GM21576 (cell line): ENCODE measurements at regions not wholly inside any gene's neighbourhood (a gene's known extent, or its start where the extent isn't known, plus 50 kb on each side); places are given as distances from the start of the nearest gene placed in this dataset.

Source experiments
- ATAC-seq: cut with Tn5 transposase; IDR thresholded peaks from one replicate; pipeline ENCODE4 v1.9.1; 2021; ENCODE audit warnings: mild to moderate bottlenecking, moderate library complexity; ENCODE audit not compliant: unreplicated experiment

DNA sequence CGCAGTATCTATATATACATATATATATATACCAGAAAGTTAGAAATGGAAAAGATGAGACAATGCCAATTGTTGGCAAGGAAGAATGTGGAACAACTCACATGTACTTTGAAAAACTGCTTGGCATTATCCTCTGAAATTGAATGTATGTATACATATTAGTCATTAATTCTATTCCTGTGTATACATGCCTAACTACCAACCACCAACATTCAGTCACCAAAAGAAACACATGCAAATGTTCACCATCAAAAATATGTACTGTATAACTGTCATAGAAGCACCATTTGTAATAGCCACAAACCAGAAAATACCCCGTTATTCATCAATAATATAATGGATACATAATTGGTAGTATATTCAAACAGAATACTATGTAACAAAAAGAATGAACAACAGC, 330.2 kb upstream of the GRAMD2B start:
- ATAC-seq, result no peak

DNA sequence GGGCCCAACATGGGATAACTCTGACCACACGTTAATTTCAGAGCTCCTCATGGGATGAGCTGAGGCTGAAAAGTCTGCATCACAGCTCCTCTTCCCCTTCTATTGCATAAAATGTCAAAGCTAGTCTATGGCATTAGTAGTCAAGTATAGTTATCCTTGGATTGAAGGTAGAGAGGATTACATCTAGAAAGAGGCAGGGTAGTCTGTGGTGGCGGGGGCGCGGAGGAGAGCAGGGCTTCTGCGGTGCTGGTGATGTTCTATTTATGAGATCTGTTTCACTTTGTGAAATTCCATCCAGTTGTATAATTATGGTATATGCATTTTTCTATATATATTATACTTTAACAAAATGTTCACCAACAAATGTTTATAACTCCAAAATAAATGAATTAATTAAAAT, 329.5 kb upstream of the GRAMD2B start:
- no peak for ATAC-seq

GRCh38 chr5:126094991-126095390, 328.2 kb upstream of the GRAMD2B start:
- no peak for ATAC-seq

DNA sequence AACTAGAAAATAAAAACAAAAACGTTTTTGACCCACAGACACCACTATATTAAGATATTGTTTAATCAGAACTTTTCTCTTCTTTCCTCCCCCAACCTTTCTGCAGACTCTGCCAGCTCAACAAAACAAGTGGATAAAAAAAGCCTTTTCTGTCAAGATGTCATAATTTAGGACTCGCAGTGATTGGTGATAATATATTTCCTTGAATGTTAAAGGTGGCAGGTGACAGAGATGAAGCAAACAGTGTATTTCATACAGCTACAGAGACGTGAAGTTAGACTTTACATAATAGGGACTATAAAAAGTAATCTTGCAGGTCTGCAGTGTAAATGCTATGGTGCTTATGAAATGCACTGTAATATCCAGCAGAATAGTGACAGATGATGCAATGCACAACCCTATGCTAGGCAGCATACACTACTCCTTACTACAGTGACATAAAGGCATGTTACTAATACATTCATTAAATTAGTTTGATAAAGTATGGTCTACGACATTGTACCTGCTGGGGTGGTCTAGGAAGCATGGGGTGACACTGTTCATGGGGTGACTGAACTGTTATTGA, 326.7 kb upstream of the GRAMD2B start:
- ATAC-seq, result no peak

DNA sequence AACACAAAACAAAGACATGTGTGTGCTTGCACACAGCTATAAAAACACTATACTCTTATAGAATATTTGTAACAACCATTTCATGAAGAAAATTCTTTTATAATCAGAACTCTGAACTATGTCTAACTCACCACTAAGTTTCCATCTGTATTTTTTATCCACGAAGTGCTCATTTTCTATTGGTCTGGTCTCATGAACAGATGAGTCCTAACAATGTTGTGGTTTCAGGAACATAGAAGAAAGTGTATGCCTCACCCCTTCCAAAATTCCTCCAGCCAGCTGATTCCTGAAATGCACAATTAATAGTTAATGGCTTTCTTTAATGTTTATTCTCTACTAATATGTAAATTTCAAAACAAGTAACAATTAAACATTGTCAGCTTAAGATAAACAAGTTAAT, 325.3 kb upstream of the GRAMD2B start:
- no peak for ATAC-seq

GRCh38 chr5:126098330-126099017, 324.7 kb upstream of the GRAMD2B start:
- no peak for ATAC-seq

- no peak for ATAC-seq
Measured at GRCh38 chr5:126099077-126099476, 324.1 kb upstream of the GRAMD2B start.

DNA sequence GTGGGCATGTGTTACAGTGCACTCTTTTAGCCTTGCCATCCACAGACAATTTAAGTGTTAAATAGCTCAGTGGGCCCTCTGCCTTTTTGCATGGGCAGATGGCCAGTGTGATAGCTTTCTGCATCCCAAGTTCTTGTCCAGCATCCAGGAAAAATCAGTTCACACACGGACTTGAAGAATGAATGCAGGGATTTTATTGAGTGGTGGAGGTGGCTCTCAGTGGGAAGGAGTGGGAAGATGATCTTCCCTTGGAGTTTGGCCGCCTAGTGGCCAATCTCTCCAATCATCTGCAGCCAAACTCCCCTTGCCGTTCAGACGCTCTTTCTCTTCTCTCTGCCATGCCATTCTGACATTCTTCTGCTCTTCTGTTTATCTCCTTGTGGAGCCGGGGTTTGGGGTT, 322.4 kb upstream of the GRAMD2B start:
- no peak for ATAC-seq

DNA sequence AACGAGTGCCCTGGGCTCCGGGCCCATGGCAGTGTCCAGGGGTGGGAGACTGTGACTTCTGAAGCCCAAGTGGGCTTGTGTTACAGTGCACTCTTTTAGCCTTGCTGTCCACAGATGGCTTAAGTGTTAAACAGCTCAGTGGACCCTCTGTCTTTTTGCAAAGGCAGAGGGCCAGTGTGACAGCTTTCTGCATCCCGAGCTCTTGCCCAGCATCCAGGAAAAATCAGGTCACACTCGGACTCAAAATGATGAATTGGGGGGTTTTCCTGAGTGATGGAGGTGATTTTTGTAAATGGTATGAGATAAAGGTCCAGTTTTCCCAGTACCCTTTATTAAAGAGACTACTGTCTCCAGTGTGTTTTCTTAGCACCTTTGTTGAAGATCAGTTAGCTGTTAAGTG, 321.3 kb upstream of the GRAMD2B start:
- ATAC-seq, result no peak

GRCh38 chr5:126103050-126103449, 320.2 kb upstream of the GRAMD2B start:
- no peak for ATAC-seq

GRCh38 chr5:126103868-126104267, 319.3 kb upstream of the GRAMD2B start:
- ATAC-seq, result no peak

GRCh38 chr5:126104341-126104740, 318.9 kb upstream of the GRAMD2B start:
- ATAC-seq, result no peak

GRCh38 chr5:126104951-126105350, 318.3 kb upstream of the GRAMD2B start:
- no peak for ATAC-seq

GRCh38 chr5:126106029-126106428, 317.2 kb upstream of the GRAMD2B start:
- no peak for ATAC-seq

- ATAC-seq, result no peak
Measured at GRCh38 chr5:126107381-126107780, 315.8 kb upstream of the GRAMD2B start.

- no peak for ATAC-seq
Measured at GRCh38 chr5:126108470-126108869, 314.7 kb upstream of the GRAMD2B start.

DNA sequence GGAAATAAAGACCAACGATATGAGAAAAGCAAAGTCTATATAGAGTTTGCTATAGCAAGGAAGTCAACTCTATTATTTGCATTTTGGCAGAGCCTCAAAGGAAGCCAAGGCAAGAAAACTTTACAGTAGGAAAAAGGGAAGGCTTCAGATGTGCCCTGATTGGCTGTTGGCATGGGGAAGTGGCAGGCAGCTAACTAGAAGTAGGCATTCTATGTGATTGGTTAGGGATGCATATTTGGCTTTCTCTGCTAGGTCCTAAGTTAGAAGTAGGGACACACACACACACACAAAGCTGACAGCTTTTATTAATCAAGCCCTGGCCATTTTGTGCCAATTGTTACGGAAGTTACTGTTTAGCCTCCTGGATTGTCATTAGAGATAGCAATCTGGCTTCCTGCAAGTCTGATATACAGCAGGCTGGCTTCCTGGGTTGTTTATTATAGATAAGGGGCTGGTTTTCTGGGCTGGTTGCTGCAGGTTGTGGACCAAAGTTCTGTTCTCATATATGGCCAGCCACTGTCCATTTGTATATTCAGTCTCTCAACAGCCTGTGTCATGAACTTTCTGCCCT, 308.1 kb upstream of the GRAMD2B start:
- no peak for ATAC-seq

GRCh38 chr5:126117044-126117443, 306.2 kb upstream of the GRAMD2B start:
- ATAC-seq, result no peak

GRCh38 chr5:126119887-126120442, 303.2 kb upstream of the GRAMD2B start:
- no peak for ATAC-seq

DNA sequence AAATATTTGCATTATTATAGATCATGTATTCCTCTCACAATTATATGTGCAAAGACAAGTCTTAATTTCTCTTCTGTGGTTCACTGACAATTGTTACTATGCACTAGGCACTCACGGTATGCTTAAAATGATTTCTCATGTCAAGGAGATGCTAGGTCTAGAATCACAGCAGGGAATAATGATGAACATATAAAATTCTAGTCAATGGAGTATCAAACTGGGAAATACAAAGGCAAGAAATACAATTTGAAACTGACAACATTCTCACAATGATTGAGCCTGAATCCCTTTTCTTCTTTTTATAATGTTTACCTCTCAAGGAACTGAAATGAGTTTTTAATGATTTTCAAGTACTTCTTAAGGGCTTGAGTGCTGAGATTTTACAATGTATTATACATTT, 302.3 kb upstream of the GRAMD2B start:
- ATAC-seq, result no peak

DNA sequence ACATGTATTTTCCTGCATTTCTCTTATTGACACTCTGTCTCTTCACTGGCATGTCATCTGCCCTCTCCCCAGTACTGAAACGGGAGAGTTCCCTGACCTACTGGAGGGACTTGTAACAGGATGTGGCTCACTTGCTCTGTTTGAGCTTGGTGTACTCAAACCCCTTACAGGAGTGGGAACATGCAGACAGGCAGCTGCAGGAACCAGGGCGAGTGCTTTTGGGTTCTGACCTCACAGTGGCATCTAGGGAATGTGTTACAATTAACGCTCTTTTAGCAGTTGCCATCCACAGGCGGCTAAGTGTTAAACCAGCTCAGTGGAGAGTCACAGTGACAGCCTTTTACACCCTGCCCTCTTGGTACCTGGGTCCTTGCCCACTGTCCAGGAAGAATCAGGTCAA, 300.3 kb upstream of the GRAMD2B start:
- ATAC-seq, result no peak

- ATAC-seq, result no peak
Measured at GRCh38 chr5:126124706-126125345, 298.4 kb upstream of the GRAMD2B start.
